NT2/D1 (cell line): ENCODE measurements at regions not wholly inside any gene's neighbourhood (a gene's known extent, or its start where the extent isn't known, plus 50 kb on each side); places are given as distances from the start of the nearest gene placed in this dataset.

Experiments
- SUZ12 ChIP-seq: IDR thresholded peaks from 2 replicates; pipeline ENCODE4 v1.6.1; 2011; ENCODE audit not compliant: insufficient read length, insufficient read depth; ENCODE audit errors: extremely low read depth
- YY1 ChIP-seq: IDR thresholded peaks from 2 replicates; pipeline ENCODE4 v1.6.1; 2011; ENCODE audit not compliant: insufficient read length, insufficient read depth
- ZNF274 ChIP-seq: IDR thresholded peaks from 2 replicates; pipeline ENCODE4 v1.6.1; 2011; ENCODE audit warnings: mild to moderate bottlenecking, low read depth, low read length

GRCh38 chr7:136509466-136509865 is 359.0 kb upstream of the CHRM2 start:
- TF ChIP-seq ZNF274 (no peak), YY1 (no peak), SUZ12 (no peak)
